H1 (cell line): ENCODE measurements at regions not wholly inside any gene's neighbourhood (a gene's known extent, or its start where the extent isn't known, plus 50 kb on each side); places are given as distances from the start of the nearest gene placed in this dataset.

Experiments
- CTCF ChIA-PET: fragments of 300-600 bp; sonication (Branson Sonifier 250); formaldehyde crosslinking; loops from one replicate; lab custom pipeline; 2021; ENCODE audit not compliant: partially characterized antibody; lab: Charles Lee
- POLR2A ChIA-PET: fragments of 300-600 bp; sonication (Branson Sonifier 250); formaldehyde crosslinking; loops from one replicate; lab custom pipeline; 2021; ENCODE audit warnings: inconsistent platforms; ENCODE audit not compliant: partially characterized antibody; lab: Charles Lee
- DNase-seq, 2 experiments: peaks; one replicate each; pipeline versions ENCODE4 v3.0.0 to v3.0.0-alpha.2; 2010 to 2022; ENCODE audit warnings: low spot score in 2 of 2, low read depth in 1 of 2, mixed read lengths in 1 of 2
- FAIRE-seq: peaks from 2 replicates; lab custom pipeline; 2011; peaks lifted over from hg19 to GRCh38; lab: Jason Lieb, UNC
- H2AFZ ChIP-seq: 2 replicates; pipeline ENCODE4 v1.8.1; 2012; ENCODE audit warnings: low read length, inconsistent platforms
- H2AK5ac ChIP-seq: 2 replicates; pipeline ENCODE4 v1.6.1; 2013; ENCODE audit warnings: low read depth, low read length
- H2BK120ac ChIP-seq: replicated peaks from 2 replicates; pipeline ENCODE3; 2013; ENCODE audit warnings: low read depth, low read length, inconsistent platforms
- H2BK12ac ChIP-seq: 2 replicates; pipeline ENCODE4 v1.6.1; 2013; ENCODE audit warnings: low read depth, low read length
- H2BK15ac ChIP-seq: 2 replicates; pipeline ENCODE4 v1.6.1; 2013; ENCODE audit warnings: low read length
- H2BK20ac ChIP-seq: 2 replicates; pipeline ENCODE4 v1.6.1; 2013; ENCODE audit warnings: low read length
- H2BK5ac ChIP-seq: 2 replicates; pipeline ENCODE4 v1.6.1; 2013; ENCODE audit warnings: low read depth, low read length
- H3K14ac ChIP-seq: 2 replicates; pipeline ENCODE4 v1.6.1; 2013; ENCODE audit warnings: inconsistent platforms; ENCODE audit not compliant: insufficient read length
- H3K18ac ChIP-seq: 2 replicates; pipeline ENCODE4 v1.6.1; 2013; ENCODE audit warnings: low read length; ENCODE audit errors: extremely low read depth
- H3K23ac ChIP-seq: 2 replicates; pipeline ENCODE4 v1.6.1; 2013; ENCODE audit warnings: inconsistent platforms; ENCODE audit not compliant: insufficient read length
- H3K23me2 ChIP-seq: 2 replicates; pipeline ENCODE4 v1.6.1; 2013; ENCODE audit warnings: low read depth, low read length
- H3K27ac ChIP-seq: 2 replicates; pipeline ENCODE4 v1.6.1; 2011; ENCODE audit warnings: low read depth, low read length, inconsistent platforms
- H3K27me3 ChIP-seq, 4 experiments: replicated peaks in 1 of 4; 1 replicate in 1 of 4; 2 replicates in 3 of 4; pipeline versions ENCODE4 v1.6.1 to v1.8.1; 2011 to 2013; ENCODE audit warnings: low read length in 3 of 4, mild to moderate bottlenecking in 3 of 4, inconsistent platforms in 2 of 4, mixed read lengths in 2 of 4, moderate library complexity in 1 of 4; ENCODE audit not compliant: control insufficient read depth in 3 of 4, insufficient read depth in 3 of 4; ENCODE audit errors: extremely low read depth in 1 of 4
- H3K36me3 ChIP-seq, 4 experiments: 2 replicates each; pipeline versions ENCODE4 v1.6.1 to v1.8.1; 2011 to 2013; ENCODE audit warnings: mild to moderate bottlenecking in 4 of 4, low read length in 3 of 4, moderate library complexity in 2 of 4, control low read depth in 1 of 4, inconsistent platforms in 1 of 4; ENCODE audit not compliant: insufficient read depth in 4 of 4, control insufficient read depth in 2 of 4
- H3K4ac ChIP-seq: replicated peaks from 2 replicates; pipeline ENCODE3; 2013; ENCODE audit warnings: low read length, low read depth, mixed read lengths, inconsistent platforms; ENCODE audit not compliant: insufficient read length
- H3K4me1 ChIP-seq, 4 experiments: replicated peaks in 1 of 4; 1 replicate in 1 of 4; 2 replicates in 3 of 4; pipeline versions ENCODE4 v1.6.1 to v1.8.1; 2011 to 2013; ENCODE audit warnings: low read length in 3 of 4, inconsistent platforms in 2 of 4, mixed read lengths in 1 of 4; ENCODE audit not compliant: insufficient read depth in 4 of 4, control insufficient read depth in 3 of 4
- H3K4me2 ChIP-seq, 2 experiments: 2 replicates each; pipeline versions ENCODE4 v1.6.1 to v1.8.1; 2011 to 2013; ENCODE audit warnings: low read depth in 2 of 2, low read length in 2 of 2, control low read depth in 1 of 2, inconsistent platforms in 1 of 2, mild to moderate bottlenecking in 1 of 2; ENCODE audit not compliant: insufficient read depth in 1 of 2
- H3K4me3 ChIP-seq, 4 experiments: fragments of 200-600, 300-600 bp in 1 of 4; sonication (generic), shearing (Covaris generic), sonication (Bioruptor Twin) in 1 of 4; 2 replicates each; pipeline versions ENCODE4 v1.5.1 to v1.8.1; 2011 to 2016; ENCODE audit warnings: low read length in 4 of 4, low read depth in 3 of 4, control low read depth in 2 of 4, inconsistent platforms in 2 of 4, mild to moderate bottlenecking in 2 of 4, mixed read lengths in 1 of 4, moderate library complexity in 1 of 4; ENCODE audit not compliant: insufficient read depth in 2 of 4; ENCODE audit errors: extremely low read depth in 1 of 4
- H3K56ac ChIP-seq: replicated peaks from 2 replicates; pipeline ENCODE3; 2013; ENCODE audit warnings: low read depth, mild to moderate bottlenecking, mixed read lengths, low read length, inconsistent platforms; ENCODE audit not compliant: insufficient read length
- H3K79me1 ChIP-seq: 2 replicates; pipeline ENCODE4 v1.6.1; 2013; ENCODE audit warnings: low read depth, low read length, control low read depth
- H3K79me2 ChIP-seq, 2 experiments: 2 replicates each; pipeline versions ENCODE4 v1.6.1 to v1.8.1; 2012 to 2013; ENCODE audit warnings: low read length in 2 of 2, mild to moderate bottlenecking in 2 of 2, inconsistent platforms in 1 of 2; ENCODE audit not compliant: insufficient read depth in 2 of 2, control insufficient read depth in 1 of 2
- H3K9ac ChIP-seq, 4 experiments: replicated peaks in 1 of 4; 1 replicate in 1 of 4; 2 replicates in 3 of 4; pipeline versions ENCODE4 v1.6.1 to v1.8.1; 2011 to 2013; ENCODE audit warnings: low read depth in 3 of 4, low read length in 3 of 4, control low read depth in 2 of 4, mild to moderate bottlenecking in 2 of 4, moderate library complexity in 2 of 4, inconsistent platforms in 1 of 4; ENCODE audit errors: extremely low read depth in 1 of 4
- H3K9me3 ChIP-seq, 2 experiments: 2 replicates each; pipeline versions ENCODE4 v1.6.1 to v1.8.1; 2012 to 2013; ENCODE audit warnings: mild to moderate bottlenecking in 2 of 2, moderate library complexity in 2 of 2, control low read depth in 1 of 2, inconsistent platforms in 1 of 2, low read depth in 1 of 2, low read length in 1 of 2, mixed read lengths in 1 of 2; ENCODE audit not compliant: insufficient read depth in 2 of 2
- H4K20me1 ChIP-seq, 2 experiments: replicated peaks in 1 of 2; 2 replicates each; pipeline versions ENCODE3 to v1.8.1; 2011 to 2013; ENCODE audit warnings: inconsistent platforms in 2 of 2, low read length in 2 of 2, mild to moderate bottlenecking in 1 of 2; ENCODE audit not compliant: insufficient read depth in 2 of 2, control insufficient read depth in 1 of 2
- H4K5ac ChIP-seq: 2 replicates; pipeline ENCODE4 v1.6.1; 2013; ENCODE audit warnings: low read length, low read depth, mixed read lengths, inconsistent platforms; ENCODE audit not compliant: insufficient read length
- H4K8ac ChIP-seq: 2 replicates; pipeline ENCODE4 v1.8.0; 2013; ENCODE audit warnings: mild to moderate bottlenecking, moderate library complexity, low read length, inconsistent platforms; ENCODE audit not compliant: insufficient read depth; ENCODE audit errors: extremely low read depth
- H4K91ac ChIP-seq: replicated peaks from 2 replicates; pipeline ENCODE3; 2013; ENCODE audit warnings: low read length, mixed read lengths, inconsistent platforms; ENCODE audit not compliant: insufficient read length
- EGR1 ChIP-seq: IDR thresholded peaks from 2 replicates; pipeline ENCODE4 v1.6.1; 2011; ENCODE audit warnings: low read depth, low read length, borderline replicate concordance
- GABPA ChIP-seq: IDR thresholded peaks from 2 replicates; pipeline ENCODE4 v1.6.1; 2011; ENCODE audit warnings: mild to moderate bottlenecking, low read length, moderate library complexity, borderline replicate concordance; ENCODE audit not compliant: insufficient read depth
- POLR2A ChIP-seq, 2 experiments: IDR thresholded peaks; 1 replicate in 1 of 2; 2 replicates in 1 of 2; pipeline ENCODE4 v1.6.1; 2011; ENCODE audit warnings: low read depth in 2 of 2, low read length in 2 of 2, mild to moderate bottlenecking in 2 of 2; ENCODE audit errors: control extremely low read depth in 1 of 2
- RBBP5 ChIP-seq: IDR thresholded peaks from 2 replicates; pipeline ENCODE4 v1.7.1; 2012; ENCODE audit warnings: low read depth, mild to moderate bottlenecking, inconsistent platforms, low read length, moderate library complexity, borderline replicate concordance
- SRF ChIP-seq: IDR thresholded peaks from 2 replicates; pipeline ENCODE4 v1.6.1; 2011; ENCODE audit warnings: mild to moderate bottlenecking, low read depth, low read length, moderate library complexity
- WGBS, 2 experiments: shearing (Covaris generic) in 1 of 2; methylation state at CpG; one replicate each; pipeline versions ENCODE4 v1.1.6 to v1.1.7; 2013 to 2015; ENCODE audit warnings: low lambda C conversion rate in 2 of 2, mixed read lengths in 2 of 2, inconsistent platforms in 1 of 2, low coverage in 1 of 2, missing lambda C conversion rate in 1 of 2; ENCODE audit not compliant: insufficient replicate concordance in 2 of 2, insufficient coverage in 1 of 2, insufficient read length in 1 of 2; ENCODE audit errors: extremely low coverage in 1 of 2, missing lambda C conversion rate in 1 of 2; 5-methylcytosine and 5-hydroxymethylcytosine counted together
- TF ChIP-seq, protein P1 (sequence below): IDR thresholded peaks from 2 replicates; pipeline ENCODE4 v1.6.1; 2011; ENCODE audit warnings: low read depth, mild to moderate bottlenecking, low read length; ENCODE audit not compliant: insufficient read depth

DNA sequence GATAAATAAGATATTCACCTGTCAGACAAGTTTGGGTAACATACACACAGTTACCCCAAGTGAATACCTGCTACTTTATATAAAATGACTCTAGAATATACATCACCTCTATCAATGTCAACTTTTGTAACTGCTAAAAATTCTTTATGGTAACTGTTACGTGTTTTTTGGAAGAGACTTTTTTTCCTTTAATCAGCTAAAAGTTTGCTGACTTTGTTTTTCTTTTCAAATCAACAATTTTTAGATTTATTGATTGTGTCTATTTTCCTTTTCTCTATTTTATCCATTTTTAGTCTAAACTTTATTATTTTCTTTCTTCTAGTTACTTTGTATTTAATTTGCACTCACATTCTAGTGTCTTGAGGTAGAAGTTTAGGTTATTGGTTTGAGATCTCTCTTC lies 1106.6 kb upstream of the LCORL start:
- H4K91ac ChIP-seq, result no peak overlapping the region
- FAIRE-seq (no peak), DNase-seq (no peak)
- H4K20me1 ChIP-seq, result no peaks in the 10 kb centered on the region
- H3K4me3 ChIP-seq, result no peak overlapping the region
- ChIA-PET CTCF (no interaction called here), POLR2A (no interaction called here)
- H3K18ac ChIP-seq, result no peak overlapping the region
- H2BK120ac ChIP-seq, result no peak overlapping the region
- no peaks in the 10 kb centered on the region for H3K36me3 ChIP-seq
- H4K5ac ChIP-seq, result no peak overlapping the region
- no peak overlapping the region for H3K23ac ChIP-seq
- H4K8ac ChIP-seq, result no peak overlapping the region
- H2BK12ac ChIP-seq, result no peak overlapping the region
- no peak overlapping the region for H2AFZ ChIP-seq
- no peak overlapping the region for H2BK5ac ChIP-seq
- no peaks in the 10 kb centered on the region for H3K79me2 ChIP-seq
- H2AK5ac ChIP-seq, result no peak overlapping the region
- no peaks in the 10 kb centered on the region for H3K27me3 ChIP-seq
- no peak overlapping the region for H3K9ac ChIP-seq
- H3K79me1 ChIP-seq, result no peaks in the 10 kb centered on the region
- no peaks in the 10 kb centered on the region for H3K23me2 ChIP-seq
- H3K14ac ChIP-seq, result no peak overlapping the region
- WGBS, 2 experiments, result 96% methylated on average over 1 of the region's 1 CpG; no CpG with 5 or more reads in 1 of the 2 experiments
- H3K4me1 ChIP-seq, result peaks cover 0 to 2% (median 0%) of the 10 kb centered on the region in 4 experiments; a peak in 1 of 7 replicates
- H2BK20ac ChIP-seq, result no peak overlapping the region
- H3K4me2 ChIP-seq, result no peak overlapping the region
- no peak overlapping the region for H3K4ac ChIP-seq
- no peak overlapping the region for H2BK15ac ChIP-seq
- H3K27ac ChIP-seq, result no peak overlapping the region
- TF ChIP-seq, protein P1, sequence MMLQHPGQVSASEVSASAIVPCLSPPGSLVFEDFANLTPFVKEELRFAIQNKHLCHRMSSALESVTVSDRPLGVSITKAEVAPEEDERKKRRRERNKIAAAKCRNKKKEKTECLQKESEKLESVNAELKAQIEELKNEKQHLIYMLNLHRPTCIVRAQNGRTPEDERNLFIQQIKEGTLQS, result no peak
- no peak for TF ChIP-seq GABPA
- TF ChIP-seq EGR1, result no peak
- TF ChIP-seq POLR2A (IDR thresholded peaks at IDR 0.05; ENCODE audit: control extremely low read depth in 1 of 2, low read depth in 2 of 2, low read length in 2 of 2), result no peak
- TF ChIP-seq RBBP5, result no peak
- TF ChIP-seq SRF, result no peak
- no peak overlapping the region for H3K56ac ChIP-seq
- no peaks in the 10 kb centered on the region for H3K9me3 ChIP-seq
